LoVo (cell line): ENCODE measurements at regions not wholly inside any gene's neighbourhood (a gene's known extent, or its start where the extent isn't known, plus 50 kb on each side); places are given as distances from the start of the nearest gene placed in this dataset.
A peak's percentile ranks its signal among the peaks of the same experiment; 100 is the strongest.
"Not testable (repeated sequence)": the region's sequence is repeated elsewhere in the genome, so short reads cannot be mapped to it uniquely, and the experiment has no call there.

Experiments used
- DNase-seq: peaks from one replicate; pipeline ENCODE4 v3.0.0-alpha.2; 2016; ENCODE audit warnings: low spot score

DNA sequence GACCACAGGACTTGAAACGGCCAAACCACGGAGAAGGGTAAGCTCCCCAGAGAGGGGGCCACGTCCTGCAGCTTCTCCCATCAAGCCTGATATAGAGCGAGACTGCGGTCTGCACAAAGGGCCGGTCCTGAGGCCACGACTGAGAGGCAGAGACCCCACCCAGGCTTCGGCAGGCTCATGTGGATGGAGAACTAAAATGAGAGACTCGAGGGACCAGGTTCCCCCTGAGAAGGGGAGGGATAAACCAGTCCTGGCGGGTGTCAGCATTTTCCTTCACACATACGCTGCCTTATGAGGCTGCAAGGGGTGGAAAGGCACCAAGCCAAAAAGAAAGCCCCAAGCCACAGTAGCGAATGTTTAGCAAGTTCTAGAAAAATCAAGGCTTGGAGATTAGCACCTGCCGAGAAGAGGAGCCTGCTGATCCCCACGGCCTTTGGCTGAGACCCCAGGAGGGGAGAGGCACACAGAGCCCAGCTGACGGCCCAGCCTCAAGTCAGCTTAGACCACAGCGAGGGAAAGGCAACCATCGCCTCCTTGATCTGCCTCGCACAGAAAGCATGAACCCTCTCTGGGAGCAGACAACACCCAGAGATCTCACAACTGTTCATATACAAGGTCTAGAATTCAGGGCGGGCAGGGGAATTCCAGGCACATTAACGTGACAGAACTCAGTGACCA is 92.6 kb upstream of the RNF32 start:
- no peak for DNase-seq

DNA sequence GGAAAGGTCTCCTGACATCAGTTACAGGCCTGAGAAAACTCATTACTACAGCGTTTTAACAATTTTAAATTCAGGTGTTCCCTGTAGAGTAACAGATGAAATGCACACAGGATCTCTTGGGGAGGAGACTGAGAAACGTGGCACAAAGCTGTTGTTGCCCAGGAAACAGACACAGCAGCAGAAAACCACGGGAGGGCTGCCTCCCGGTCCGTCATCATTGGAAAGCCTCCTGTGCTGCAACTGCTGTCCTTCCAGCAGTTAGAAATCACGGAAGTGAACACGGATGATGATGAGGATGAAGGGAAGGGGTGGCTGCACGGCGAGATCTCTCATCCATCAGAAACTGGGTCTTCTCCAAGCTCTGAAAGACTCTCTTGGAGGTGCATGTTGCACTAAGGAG is 94.6 kb upstream of the RNF32 start:
- DNase-seq, result no peak

DNA sequence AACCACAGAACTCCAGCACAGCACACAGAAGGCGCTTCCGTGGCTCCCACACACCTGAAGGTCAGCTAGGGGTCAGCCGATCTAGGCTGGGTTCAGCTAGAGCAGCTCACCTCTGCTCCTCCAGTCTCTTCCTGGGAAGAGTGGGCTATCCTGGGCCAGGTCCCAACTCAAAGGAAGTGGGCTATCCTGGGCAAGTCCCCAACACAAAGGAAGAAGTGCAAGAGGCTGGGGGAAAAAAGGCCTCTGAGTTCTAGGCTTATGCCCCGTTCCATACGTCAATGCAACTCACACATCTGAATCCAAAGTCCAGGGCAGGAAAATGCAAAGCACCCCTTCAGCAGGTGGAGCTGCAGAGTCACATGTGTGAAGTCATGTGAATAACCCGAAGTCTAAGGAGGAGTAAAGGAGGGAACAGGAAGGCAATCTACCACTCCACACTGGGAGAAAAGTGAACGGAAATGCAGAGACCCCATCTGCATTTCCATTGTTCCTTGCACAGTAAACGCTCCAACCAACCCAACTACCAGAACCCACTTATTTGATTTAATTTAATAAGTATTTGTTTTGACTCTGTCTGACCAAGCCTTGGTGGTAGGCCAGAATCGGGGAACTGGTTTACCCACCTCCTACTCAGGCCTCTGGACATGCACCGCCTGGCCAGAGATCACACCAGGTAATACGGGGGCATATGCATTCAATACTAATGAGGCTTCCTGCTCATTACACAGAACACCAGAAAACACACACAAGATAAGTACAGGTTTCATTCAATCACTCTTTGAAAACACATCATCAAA is 95.5 kb upstream of the RNF32 start:
- no peak for DNase-seq

DNA sequence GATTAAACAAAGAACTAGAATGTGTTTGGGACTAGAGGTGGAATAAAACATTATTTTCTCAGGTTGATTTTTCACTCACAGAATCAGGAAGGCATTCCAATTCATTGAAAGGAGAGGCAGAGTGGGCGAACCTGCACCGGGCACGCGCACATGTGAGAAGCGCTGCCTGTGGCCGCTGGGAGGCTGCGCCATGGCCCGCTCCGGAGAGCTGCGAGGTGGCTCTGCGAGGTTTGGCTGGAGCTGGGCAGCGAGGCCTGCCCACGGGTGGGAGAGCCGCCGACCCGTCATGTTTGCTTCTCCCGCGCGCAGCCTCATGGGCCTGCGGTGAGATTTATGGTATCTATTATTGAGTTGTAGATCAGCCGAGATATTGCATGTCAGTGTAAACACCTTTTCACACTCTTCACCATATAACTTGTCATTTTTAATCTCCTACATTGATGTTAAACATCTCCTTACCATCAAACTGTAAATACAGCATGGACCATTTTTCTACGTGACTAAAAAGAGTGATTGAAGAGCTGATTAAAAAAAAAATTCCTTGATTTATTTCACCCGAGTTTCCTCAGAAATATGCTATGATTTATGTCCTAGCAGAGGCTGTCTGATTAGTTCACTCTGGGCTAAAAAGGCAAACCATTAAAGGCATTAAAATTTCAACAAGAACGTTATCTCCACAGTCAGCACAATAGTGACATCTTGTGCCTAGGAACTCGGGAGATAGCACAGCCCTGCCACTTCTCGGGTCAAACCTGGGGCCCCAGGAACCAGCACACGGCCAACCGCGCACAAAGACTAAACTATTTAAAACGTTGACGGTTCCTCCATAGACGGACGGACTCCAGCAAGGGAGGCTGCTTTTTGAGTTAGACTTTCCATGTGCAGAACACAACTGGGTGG is 96.6 kb upstream of the RNF32 start:
- no peak for DNase-seq

DNA sequence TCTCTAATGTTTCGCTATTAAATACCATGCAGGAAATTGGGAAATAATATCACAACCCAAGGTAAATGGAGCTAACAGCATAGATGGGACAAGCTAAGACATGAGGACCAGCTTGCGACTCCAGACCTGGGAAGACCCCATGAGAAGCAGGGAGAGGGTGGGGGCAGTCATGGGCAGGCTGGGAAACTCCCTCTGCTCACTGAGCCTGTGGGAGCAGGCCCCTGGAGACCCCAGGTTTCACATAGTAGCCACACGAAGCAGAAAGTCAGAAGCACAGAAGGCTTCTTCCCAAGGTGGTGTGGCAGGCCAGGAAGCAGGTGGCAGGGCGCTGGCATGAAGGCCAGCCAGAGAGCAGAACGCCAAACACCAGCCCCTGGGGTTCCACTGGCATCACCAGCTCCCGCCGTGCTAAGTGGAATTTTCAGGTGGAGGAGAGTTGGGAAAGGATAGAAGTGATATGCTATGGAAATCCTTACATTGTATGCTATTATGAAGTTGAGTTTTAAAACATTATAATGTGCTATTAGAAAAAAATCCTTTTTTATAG is 99.9 kb upstream of the RNF32 start:
- DNase-seq, result no peak

DNA sequence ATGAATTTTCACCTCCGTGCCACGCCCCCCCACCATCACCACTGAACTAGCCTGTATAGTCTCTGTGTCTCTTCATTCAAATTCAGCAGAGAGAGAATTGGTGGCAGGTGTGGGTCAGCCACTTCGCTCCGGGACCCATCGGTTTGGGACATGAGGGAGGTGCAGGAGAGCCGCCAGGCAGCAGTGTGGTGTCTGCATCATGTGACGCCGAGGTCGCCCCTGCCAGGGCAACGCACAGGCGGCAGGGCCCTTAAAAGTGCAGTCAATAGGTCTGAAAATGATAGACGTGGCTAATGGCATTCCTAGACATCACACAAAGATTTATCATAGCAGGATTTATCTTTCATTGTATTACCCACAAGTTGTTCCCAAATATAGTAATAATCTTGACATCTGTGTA is 100.6 kb upstream of the RNF32 start:
- no peak for DNase-seq

DNA sequence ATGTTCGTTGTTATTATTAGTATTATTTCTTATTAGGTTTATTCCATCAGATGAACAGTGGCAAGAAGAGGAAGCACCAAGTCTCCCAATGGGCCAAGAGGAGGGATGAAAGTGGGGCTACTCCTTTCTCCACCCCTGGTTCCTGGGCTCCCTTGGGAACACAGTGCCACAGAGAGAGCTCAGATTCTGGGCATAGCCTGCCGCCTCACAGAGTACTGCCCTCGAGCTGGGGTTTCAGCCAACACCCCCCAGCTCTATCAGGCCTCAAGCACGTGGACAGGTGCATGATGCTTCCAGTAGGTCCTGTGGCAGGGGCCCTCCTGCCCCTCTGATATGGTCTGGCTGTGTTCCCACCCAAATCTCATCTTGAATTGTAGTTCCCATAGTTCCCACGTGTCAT is 103.6 kb upstream of the RNF32 start:
- no peak for DNase-seq

DNA sequence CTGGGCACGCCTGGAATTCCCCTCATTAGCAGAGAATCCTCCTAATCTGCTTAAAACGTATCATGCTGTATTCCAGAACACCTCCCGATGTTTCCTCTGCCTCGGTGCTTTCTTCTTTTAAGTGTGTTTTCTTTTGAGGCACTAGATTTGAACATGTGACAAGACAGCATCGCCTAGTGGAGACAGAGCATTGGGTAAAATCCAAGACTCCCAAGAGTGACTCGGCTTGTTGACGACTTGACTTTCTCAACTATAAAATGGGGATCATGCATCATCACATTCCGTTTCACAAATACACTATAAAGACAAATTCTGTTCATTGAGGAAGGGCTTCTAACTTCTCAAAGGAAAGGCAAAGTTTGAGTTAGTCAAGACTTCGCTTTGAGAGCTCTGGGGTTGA is 105.6 kb upstream of the RNF32 start:
- no peak for DNase-seq

DNA sequence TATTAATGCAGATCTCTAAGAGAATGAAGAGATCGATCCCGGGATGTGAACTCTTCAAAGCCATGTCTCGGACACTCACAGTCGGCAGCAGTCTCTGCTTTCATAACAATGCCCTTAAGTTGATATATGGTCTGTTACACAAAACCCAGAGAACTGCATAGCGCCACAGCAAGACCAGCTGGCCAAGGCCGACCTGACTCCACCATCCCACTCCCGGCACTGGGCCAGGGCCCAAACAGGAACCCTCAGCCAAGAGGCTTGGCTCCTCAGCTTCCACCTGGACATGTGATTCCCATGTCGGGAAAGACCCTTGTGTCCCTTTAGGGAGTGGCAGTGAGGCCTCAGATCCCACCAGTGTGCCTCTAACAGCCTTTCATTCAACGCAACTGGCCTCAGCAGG is 106.6 kb upstream of the RNF32 start:
- no peak for DNase-seq

DNA sequence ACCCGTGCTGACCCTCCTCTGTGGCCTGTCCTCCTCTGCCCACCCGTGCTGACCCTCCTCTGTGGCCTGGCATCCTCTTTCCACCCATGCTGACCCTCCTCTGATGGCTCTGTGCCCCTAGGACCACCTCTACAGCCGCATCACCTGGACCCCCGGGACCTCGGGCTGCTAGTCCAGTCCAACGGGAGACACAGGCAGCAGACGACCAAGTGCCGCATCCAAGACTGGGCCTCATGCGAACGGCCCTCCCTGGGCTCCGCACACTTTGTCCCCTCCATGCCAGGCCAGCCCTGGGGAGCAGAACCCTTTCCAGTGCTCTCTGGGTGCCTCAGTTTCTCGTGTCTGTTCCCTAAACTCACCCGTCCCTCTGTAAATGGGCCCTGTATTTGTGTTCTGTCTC is 107.2 kb upstream of the RNF32 start:
- DNase-seq, result no peak

DNA sequence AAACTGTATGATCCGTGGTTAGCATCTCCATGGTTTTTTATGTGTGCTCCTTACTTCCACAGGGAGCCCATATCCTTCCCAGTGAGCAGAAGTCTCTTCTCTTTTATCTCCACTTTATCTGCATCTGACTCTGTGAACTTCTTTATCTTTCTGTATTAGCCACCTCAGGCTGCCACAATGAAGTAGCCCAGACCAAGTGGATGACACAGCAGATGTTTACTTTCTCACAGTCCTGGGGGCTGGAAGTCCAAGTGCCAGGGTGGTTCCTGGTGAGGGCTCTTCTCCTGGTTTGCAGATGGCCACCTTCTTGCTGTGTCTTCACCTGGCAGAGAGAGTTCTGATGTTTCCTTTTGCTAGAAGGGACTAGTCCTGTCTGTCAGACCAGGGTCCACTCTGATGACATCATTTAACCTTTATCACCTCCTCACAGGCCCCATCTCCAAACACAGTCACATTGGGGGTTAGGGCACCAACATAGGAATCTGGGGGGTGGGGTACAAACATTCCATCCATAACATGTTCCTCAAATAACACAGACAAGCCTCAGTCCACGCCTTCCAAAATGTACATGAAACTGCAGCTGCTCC is 108.5 kb upstream of the RNF32 start:
- no peak for DNase-seq

DNA sequence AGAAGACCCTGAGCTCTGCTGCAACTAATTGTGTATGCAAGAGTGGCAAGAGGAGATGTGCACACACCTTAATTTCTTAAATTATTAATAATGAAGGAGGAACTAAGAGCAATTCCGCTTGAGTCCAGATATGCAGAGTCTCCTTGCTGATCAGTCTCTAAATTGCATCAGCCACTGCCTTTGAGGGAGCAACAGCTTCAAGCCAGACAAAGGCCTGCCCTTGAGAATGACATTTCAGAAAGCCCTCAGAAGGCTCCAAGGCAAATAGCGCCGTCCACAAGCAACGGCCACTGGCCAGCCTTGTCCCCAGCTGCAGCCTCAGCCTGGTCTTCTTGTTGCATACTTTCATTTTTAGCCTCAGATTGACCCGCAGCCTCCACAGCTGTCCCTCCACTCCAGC is 110.6 kb upstream of the RNF32 start:
- DNase-seq, result no peak

DNA sequence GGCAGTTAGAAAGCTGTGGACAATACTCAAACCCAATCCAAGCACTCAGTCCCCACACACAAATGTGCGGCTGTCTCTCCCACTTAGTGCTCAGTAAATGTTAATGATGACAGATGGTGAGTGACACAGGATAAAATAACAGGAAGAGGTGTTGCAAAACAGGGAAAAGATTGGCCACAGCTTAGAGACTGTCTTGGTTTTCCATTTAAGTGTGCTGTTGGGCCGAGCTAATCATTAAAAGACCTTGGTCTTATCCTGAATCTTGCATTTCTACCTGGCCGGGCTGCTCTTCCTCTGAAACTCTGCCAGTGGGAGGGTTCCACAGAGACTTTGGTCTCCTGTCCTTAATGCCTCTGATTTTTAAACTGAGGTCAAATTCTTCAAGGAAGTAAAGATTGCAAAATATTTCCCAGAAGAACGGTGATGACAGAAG is 113.1 kb upstream of the RNF32 start:
- peak; percentile 20 for DNase-seq

DNA sequence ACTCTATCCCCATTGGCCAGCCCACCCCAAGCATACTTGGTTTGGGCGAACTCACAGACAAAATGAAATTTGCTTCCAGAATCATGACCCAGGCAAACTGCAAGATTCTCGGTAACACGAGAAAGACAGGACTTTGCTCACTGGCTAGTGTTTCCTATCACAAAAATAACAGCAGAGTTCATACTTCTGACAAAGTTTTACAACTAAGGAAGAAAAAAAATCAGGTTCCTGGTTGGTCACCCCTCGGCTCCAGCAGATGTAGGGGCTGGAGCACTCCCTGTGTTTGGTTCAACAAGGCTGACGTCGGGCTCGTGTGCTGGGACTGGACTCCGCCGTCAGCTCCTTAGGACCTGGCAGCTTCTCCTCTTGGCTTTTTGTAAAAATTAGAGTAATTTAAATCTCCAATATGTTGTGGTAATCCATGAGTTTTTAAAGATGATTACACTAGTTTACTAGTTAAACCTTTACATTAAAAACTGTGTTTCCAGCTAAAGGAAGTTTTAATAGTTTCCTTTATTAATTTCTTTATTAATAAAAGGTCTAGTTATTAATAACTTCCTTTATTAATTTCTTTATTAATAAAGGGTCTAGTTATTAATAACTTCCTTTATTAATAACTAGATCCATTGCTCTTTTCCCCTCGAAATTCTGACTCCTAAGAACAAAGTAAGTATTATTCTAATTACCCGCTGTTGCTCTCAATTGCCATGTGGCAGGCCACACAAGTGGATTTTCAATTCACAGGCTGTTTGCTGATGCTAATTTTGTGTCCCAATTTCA is 115.6 kb upstream of the RNF32 start:
- no peak for DNase-seq

DNA sequence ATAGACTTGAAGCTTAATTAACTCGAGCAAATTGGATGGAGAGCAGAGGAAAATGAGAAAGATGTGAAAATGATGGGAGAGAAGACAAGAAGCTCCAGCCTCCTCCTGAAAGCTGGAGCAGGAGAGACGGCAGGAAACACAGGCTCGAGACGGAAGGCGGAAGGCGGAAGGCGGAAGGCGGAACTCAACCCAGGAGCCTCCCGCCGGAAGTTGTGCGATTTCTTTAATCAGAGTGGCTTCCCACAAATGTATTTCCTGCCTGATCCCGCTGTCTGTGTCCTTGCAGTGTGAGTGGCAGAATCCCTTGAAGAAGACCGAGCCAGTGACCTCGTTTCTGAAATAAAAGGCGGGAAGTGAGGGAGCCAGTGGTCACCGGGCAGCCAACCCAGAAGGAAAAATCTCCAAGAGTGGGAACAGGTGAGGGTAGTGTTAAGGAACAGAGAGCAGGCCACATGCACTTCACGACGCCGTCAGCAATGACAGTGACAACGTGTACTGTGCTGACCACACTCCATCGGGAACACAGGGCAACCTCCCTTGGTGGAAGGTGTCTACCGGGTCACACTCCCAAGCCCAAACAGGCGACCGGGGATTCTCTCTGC is 117.0 kb upstream of the RNF32 start:
- DNase-seq, result no peak

DNA sequence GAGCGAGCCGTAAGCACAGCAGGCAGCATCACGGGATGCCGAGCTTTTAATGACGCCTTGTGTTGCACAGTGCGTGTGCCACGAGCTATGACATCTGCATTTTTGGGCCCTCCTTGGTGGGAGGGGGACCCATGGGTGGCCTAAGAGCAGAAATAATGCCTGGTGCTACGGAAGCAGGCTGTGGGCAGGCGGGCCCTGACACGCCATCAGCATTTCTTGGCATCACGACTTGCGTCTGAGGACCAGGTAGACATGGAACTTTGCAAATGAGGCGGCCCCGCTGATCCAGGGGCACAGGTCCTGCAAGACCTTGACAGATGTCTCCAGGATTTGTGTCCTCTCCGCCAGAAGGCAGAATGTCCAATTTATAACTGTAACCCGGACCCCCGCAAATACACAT is 117.8 kb upstream of the RNF32 start:
- no peak for DNase-seq

DNA sequence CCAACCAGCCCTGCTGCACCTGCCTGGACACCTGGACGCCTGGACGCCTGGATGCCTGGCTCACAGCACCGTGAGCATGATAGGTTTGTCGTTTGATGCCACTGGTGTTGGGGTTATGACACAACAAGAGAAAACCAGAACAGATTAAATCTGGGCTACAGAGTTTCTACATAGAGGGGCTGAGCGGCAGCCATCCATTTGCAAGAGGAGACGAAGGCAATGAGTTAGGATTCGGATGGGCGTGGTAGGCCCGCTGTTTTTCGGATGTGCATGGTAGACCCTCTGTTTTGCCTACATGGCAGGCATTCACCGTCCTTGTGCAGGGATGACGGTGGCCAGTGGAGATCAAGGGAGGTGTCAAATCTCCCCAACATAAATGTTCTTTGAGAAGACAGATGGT is 121.5 kb upstream of the RNF32 start:
- no peak for DNase-seq

DNA sequence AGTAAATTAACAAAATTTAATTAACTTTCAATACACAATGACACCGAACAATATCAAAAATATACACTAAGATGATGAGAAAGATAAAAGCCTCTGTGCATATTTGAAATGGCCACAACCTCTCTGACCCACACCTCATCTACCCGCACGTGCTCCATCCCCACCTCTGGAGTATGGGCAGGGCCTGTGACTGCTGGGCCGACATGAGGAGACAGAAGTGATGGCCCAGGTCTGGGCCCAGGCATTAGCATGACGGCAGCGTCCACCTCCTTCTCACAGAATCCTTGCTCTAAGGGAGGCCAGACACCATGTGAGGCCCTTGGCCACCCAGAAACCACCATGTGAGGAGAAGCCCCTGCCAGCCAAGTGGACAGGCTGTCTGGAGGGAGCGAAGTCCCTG is 122.1 kb upstream of the RNF32 start:
- DNase-seq, result no peak

DNA sequence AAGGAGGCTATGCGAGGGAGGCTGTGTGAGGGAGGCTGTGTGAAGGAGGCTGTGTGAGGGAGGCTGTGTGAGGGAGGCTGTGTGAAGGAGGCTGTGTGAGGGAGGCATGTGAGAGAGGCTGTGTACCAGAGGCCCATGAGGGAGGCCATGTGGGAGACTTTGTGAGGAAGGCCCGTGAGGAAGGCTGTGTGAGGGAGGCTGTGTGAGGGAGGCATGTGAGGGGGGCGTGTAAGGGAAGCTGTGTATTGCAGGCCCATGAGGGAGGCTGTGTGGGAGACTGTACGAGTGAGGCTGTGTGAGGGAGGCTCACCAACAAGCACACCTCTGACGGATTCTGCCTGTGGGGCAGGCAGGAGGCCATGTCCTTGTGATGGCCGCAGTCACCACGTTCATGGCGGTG is 122.7 kb upstream of the RNF32 start:
- not testable (repeated sequence) for DNase-seq

DNA sequence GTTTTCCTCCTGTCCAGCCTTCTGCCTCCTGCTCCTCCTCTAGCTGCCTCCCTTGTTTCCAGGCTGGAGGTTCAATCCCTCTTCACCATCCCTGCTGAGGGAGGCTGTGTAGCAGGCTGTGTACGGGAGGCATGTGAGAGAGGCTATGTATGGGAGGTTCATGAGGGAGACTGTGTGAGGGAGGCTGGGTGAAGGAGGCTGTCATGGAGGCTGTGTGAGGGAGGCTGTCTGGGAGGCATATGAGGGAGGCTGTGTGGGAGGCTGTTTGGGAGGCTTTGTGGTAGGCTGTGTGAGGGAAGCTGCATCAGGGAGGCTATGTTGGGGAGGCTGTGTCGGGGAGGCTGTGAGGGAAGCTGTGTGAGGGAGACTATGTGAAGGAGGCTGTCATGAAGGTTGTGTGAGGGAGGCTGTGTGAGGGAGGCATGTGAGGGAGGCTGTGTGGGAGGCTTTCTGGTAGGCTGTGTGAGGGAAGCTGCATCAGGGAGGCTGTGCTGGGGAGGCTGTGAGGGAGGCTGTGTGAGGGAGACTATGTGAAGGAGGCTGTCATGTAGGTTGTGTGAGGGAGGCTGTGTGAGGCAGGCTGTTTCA is 123.7 kb upstream of the RNF32 start:
- no peak for DNase-seq
